ENCODE measurements at regions not wholly inside any gene's neighbourhood (a gene's known extent, or its start where the extent isn't known, plus 50 kb on each side); places are given as distances from the start of the nearest gene placed in this dataset.

DNA sequence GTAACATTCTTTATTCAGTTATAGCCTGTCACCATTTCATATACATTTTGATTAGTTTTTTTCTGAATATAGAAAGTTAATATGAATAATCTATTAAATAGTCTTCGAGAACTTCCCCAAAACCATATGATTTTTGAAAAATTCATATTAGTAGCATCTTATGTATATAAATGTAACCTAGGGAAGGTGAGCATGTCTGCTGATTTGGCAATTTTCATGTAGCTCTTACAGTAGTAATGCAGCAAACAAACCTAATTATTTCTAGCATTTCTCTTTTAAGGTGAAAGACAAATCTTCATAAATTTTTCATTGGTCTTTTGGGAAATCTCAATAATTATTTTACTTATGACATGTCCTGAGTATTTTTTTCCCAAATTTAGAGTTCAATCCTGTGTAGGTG, 939.0 kb downstream of the TBC1D32 start (continued):
- TF ChIP-seq, protein P1, sequence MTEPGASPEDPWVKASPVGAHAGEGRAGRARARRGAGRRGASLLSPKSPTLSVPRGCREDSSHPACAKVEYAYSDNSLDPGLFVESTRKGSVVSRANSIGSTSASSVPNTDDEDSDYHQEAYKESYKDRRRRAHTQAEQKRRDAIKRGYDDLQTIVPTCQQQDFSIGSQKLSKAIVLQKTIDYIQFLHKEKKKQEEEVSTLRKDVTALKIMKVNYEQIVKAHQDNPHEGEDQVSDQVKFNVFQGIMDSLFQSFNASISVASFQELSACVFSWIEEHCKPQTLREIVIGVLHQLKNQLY (CRISPR knock-in tag; IDR thresholded peaks at IDR 0.05), result no peak

DNA sequence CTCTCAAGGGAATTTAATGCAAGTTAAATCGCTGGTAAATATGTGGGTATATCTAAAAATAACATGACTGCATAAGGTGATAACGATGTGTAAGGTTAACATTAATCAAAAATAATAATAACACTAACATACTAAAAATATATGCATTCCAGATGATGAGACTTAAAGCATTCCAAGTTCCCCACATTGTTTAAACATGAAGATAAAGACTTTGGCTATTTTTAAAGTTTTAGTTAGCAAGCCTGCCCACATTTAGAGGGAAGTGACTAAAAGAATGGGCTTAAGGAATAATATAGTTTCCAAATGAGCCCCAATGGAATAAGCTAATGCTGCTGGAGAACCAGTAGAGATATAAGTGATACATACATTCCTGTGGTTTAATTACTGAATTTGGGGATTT, 941.3 kb downstream of the TBC1D32 start:
- H3K9me3 Mint-ChIP-seq, result no peaks in the 10 kb centered on the region
- no peaks in the 10 kb centered on the region for H3K36me3 Mint-ChIP-seq
- ChIA-PET CTCF (no interaction called here), POLR2A (no interaction called here)
- no peak for ATAC-seq
- no peak for DNase-seq (ENCODE audit: low spot score)
- no peak overlapping the region for H3K27ac Mint-ChIP-seq
- H3K27me3 Mint-ChIP-seq (ENCODE audit: low read depth), result no peaks in the 10 kb centered on the region
- H3K4me1 Mint-ChIP-seq, result no peaks in the 10 kb centered on the region
- TF ChIP-seq MYBL2 (CRISPR knock-in tag; IDR thresholded peaks at IDR 0.05) (no peak), GABPB1 (CRISPR knock-in tag; IDR thresholded peaks at IDR 0.05) (no peak), CBFB (CRISPR knock-in tag; IDR thresholded peaks at IDR 0.05; ENCODE audit: low read depth) (no peak)
- TF ChIP-seq, protein P2, sequence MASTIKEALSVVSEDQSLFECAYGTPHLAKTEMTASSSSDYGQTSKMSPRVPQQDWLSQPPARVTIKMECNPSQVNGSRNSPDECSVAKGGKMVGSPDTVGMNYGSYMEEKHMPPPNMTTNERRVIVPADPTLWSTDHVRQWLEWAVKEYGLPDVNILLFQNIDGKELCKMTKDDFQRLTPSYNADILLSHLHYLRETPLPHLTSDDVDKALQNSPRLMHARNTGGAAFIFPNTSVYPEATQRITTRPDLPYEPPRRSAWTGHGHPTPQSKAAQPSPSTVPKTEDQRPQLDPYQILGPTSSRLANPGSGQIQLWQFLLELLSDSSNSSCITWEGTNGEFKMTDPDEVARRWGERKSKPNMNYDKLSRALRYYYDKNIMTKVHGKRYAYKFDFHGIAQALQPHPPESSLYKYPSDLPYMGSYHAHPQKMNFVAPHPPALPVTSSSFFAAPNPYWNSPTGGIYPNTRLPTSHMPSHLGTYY (CRISPR knock-in tag; IDR thresholded peaks at IDR 0.05), result no peak
- no peak overlapping the region for H3K4me3 Mint-ChIP-seq

DNA sequence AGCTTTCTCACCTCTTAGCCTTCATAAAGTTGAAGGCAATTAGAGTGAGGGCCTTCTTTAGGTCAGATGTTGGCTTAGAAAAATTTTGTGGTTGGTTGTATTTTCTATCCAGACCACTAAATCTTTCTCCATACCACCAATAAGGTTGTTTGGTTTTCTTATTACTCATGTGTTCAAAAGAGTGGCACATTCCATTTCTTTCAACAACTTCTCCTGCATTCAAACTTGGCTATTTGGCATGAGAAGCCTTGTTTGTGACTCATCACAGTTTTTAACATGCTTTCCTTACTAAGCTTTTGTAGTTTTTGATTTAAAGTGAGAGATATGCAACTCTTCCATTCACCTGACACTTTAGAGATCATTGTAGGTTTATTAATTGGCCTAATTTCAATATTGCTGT, 949.6 kb downstream of the TBC1D32 start:
- POLR2A ChIA-PET, result no interaction called here
- Mint-ChIP-seq H3K27me3 (ENCODE audit: low read depth) (no peaks in the 10 kb centered on the region), H3K27ac (no peak overlapping the region), H3K36me3 (no peaks in the 10 kb centered on the region), H3K4me1 (no peaks in the 10 kb centered on the region), H3K9me3 (no peaks in the 10 kb centered on the region), H3K4me3 (no peak overlapping the region)
- ATAC-seq (no peak), DNase-seq (ENCODE audit: low spot score) (no peak)
- CTCF ChIA-PET, result no interaction called here
- TF ChIP-seq, protein P3, sequence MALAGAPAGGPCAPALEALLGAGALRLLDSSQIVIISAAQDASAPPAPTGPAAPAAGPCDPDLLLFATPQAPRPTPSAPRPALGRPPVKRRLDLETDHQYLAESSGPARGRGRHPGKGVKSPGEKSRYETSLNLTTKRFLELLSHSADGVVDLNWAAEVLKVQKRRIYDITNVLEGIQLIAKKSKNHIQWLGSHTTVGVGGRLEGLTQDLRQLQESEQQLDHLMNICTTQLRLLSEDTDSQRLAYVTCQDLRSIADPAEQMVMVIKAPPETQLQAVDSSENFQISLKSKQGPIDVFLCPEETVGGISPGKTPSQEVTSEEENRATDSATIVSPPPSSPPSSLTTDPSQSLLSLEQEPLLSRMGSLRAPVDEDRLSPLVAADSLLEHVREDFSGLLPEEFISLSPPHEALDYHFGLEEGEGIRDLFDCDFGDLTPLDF (CRISPR knock-in tag; IDR thresholded peaks at IDR 0.05), result no peak
- TF ChIP-seq, protein P4, sequence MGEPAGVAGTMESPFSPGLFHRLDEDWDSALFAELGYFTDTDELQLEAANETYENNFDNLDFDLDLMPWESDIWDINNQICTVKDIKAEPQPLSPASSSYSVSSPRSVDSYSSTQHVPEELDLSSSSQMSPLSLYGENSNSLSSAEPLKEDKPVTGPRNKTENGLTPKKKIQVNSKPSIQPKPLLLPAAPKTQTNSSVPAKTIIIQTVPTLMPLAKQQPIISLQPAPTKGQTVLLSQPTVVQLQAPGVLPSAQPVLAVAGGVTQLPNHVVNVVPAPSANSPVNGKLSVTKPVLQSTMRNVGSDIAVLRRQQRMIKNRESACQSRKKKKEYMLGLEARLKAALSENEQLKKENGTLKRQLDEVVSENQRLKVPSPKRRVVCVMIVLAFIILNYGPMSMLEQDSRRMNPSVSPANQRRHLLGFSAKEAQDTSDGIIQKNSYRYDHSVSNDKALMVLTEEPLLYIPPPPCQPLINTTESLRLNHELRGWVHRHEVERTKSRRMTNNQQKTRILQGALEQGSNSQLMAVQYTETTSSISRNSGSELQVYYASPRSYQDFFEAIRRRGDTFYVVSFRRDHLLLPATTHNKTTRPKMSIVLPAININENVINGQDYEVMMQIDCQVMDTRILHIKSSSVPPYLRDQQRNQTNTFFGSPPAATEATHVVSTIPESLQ (CRISPR knock-in tag; IDR thresholded peaks at IDR 0.05), result no peak
- TF ChIP-seq ZNF219 (CRISPR knock-in tag; IDR thresholded peaks at IDR 0.05; ENCODE audit: borderline replicate concordance), result no peak

DNA sequence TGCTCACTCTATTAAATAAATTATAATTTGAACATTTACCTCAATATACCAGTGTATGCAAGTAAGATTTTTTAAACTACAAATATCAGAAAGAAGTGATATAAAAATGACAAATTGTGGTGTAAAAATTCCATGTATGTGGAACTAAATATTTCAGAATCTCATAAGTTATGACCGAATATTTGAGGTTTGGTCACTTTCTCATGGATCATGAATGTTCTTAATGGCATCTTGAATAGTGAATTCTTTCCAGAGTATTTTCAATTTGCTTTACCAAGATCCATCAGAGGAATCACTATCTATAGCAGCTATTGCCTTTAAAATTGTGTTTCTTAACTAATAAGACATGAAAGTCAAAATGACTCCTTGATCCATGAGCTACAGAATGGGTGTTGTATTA, 950.6 kb downstream of the TBC1D32 start:
- no peak overlapping the region for H3K27ac Mint-ChIP-seq
- H3K4me1 Mint-ChIP-seq, result no peaks in the 10 kb centered on the region
- no peaks in the 10 kb centered on the region for H3K9me3 Mint-ChIP-seq
- H3K27me3 Mint-ChIP-seq (ENCODE audit: low read depth), result no peaks in the 10 kb centered on the region
- no peak for DNase-seq (ENCODE audit: low spot score)
- ChIA-PET POLR2A (no interaction called here), CTCF (no interaction called here)
- no peak for TF ChIP-seq EMX1 (CRISPR knock-in tag; IDR thresholded peaks at IDR 0.05)
- TF ChIP-seq, protein P5, sequence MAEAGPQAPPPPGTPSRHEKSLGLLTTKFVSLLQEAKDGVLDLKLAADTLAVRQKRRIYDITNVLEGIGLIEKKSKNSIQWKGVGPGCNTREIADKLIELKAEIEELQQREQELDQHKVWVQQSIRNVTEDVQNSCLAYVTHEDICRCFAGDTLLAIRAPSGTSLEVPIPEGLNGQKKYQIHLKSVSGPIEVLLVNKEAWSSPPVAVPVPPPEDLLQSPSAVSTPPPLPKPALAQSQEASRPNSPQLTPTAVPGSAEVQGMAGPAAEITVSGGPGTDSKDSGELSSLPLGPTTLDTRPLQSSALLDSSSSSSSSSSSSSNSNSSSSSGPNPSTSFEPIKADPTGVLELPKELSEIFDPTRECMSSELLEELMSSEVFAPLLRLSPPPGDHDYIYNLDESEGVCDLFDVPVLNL (CRISPR knock-in tag; IDR thresholded peaks at IDR 0.05; ENCODE audit: borderline replicate concordance, low read depth), result no peak
- TF ChIP-seq, protein P6, sequence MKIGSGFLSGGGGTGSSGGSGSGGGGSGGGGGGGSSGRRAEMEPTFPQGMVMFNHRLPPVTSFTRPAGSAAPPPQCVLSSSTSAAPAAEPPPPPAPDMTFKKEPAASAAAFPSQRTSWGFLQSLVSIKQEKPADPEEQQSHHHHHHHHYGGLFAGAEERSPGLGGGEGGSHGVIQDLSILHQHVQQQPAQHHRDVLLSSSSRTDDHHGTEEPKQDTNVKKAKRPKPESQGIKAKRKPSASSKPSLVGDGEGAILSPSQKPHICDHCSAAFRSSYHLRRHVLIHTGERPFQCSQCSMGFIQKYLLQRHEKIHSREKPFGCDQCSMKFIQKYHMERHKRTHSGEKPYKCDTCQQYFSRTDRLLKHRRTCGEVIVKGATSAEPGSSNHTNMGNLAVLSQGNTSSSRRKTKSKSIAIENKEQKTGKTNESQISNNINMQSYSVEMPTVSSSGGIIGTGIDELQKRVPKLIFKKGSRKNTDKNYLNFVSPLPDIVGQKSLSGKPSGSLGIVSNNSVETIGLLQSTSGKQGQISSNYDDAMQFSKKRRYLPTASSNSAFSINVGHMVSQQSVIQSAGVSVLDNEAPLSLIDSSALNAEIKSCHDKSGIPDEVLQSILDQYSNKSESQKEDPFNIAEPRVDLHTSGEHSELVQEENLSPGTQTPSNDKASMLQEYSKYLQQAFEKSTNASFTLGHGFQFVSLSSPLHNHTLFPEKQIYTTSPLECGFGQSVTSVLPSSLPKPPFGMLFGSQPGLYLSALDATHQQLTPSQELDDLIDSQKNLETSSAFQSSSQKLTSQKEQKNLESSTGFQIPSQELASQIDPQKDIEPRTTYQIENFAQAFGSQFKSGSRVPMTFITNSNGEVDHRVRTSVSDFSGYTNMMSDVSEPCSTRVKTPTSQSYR (CRISPR knock-in tag; IDR thresholded peaks at IDR 0.05), result no peak
- no peak for TF ChIP-seq GABPB1 (CRISPR knock-in tag; IDR thresholded peaks at IDR 0.05)
- no peak for TF ChIP-seq ZBTB21 (CRISPR knock-in tag; IDR thresholded peaks at IDR 0.05; ENCODE audit: borderline replicate concordance)
- no peak for TF ChIP-seq FOXP1 (CRISPR knock-in tag; IDR thresholded peaks at IDR 0.05; ENCODE audit: borderline replicate concordance)
- H3K36me3 Mint-ChIP-seq, result no peaks in the 10 kb centered on the region
- no peak for ATAC-seq
- no peak overlapping the region for H3K4me3 Mint-ChIP-seq
